Panc1 (cell line): ENCODE measurements at regions not wholly inside any gene's neighbourhood (a gene's known extent, or its start where the extent isn't known, plus 50 kb on each side); places are given as distances from the start of the nearest gene placed in this dataset.

ENCODE experiments used
- ATAC-seq: fragments of 200-7000 bp; cut with Tn5 transposase; 2 replicates; pipeline ENCODE4 v1.9.1; 2020; ENCODE audit warnings: mild to moderate bottlenecking, moderate library complexity
- BruUV-seq: library from RNA; stranded (reverse); fragments of 400-500 nt; replicated peaks from 2 replicates; lab custom pipeline; 2021; lab: Mats Ljungman, UMichigan
- CTCF ChIA-PET: fragments of 300-600 bp; sonication (Branson Sonifier 250); formaldehyde crosslinking; loops from one replicate; lab custom pipeline; 2022; ENCODE audit warnings: antibody characterized with exemption; lab: Charles Lee
- POLR2A ChIA-PET: fragments of 300-600 bp; sonication (Branson Sonifier 250); formaldehyde crosslinking; loops from one replicate; lab custom pipeline; 2022; ENCODE audit warnings: antibody characterized with exemption; lab: Charles Lee
- DNase-seq: peaks from one replicate; pipeline ENCODE4 v3.0.0-alpha.2; 2010; ENCODE audit warnings: low read depth, low spot score
- H3K27ac ChIP-seq: 2 replicates; pipeline ENCODE4 v1.5.1; 2011; ENCODE audit warnings: mild to moderate bottlenecking, low read length, inconsistent platforms
- H3K27me3 ChIP-seq: fragments of 200-500 bp; sonication (Bioruptor generic); 2 replicates; pipeline ENCODE4 v1.6.0; 2014; ENCODE audit warnings: low read length, inconsistent platforms; ENCODE audit not compliant: control insufficient read depth, insufficient read depth
- H3K36me3 ChIP-seq: fragments of 200-500 bp; sonication (Bioruptor generic); 2 replicates; pipeline ENCODE4 v1.5.1; 2014; ENCODE audit warnings: inconsistent platforms, mild to moderate bottlenecking, low read length, moderate library complexity; ENCODE audit not compliant: control insufficient read depth, insufficient read depth
- H3K4me1 ChIP-seq: 2 replicates; pipeline ENCODE4 v1.5.1; 2011; ENCODE audit warnings: inconsistent platforms, mild to moderate bottlenecking, low read length, moderate library complexity; ENCODE audit not compliant: control insufficient read depth, insufficient read depth
- H3K4me3 ChIP-seq, 2 experiments: 2 replicates each; pipeline ENCODE4 v1.5.1; 2011 to 2012; ENCODE audit warnings: low read depth in 2 of 2, low read length in 2 of 2, mild to moderate bottlenecking in 2 of 2, inconsistent platforms in 1 of 2, moderate library complexity in 1 of 2
- H3K9me3 ChIP-seq: fragments of 200-500 bp; sonication (Bioruptor generic); 2 replicates; pipeline ENCODE4 v1.5.1; 2014; ENCODE audit warnings: low read depth, mild to moderate bottlenecking, inconsistent platforms, low read length, moderate library complexity; ENCODE audit not compliant: control insufficient read depth, insufficient read depth
- CTCF ChIP-seq: fragments of 450-650 bp; IDR thresholded peaks from 2 replicates; pipeline ENCODE4 v1.5.1; 2017; ENCODE audit warnings: mild to moderate bottlenecking
- POLR2AphosphoS5 ChIP-seq: IDR thresholded peaks from 2 replicates; pipeline ENCODE4 v1.6.1; 2012; ENCODE audit warnings: mild to moderate bottlenecking, low read depth, low read length, moderate library complexity
- SIN3A ChIP-seq: IDR thresholded peaks from 2 replicates; pipeline ENCODE4 v1.6.1; 2012; ENCODE audit warnings: low read depth, mild to moderate bottlenecking, low read length, moderate library complexity, borderline replicate concordance; ENCODE audit not compliant: insufficient read depth
- TCF7L2 ChIP-seq: IDR thresholded peaks from 2 replicates; pipeline ENCODE4 v1.6.1; 2011; ENCODE audit warnings: mild to moderate bottlenecking, low read depth, low read length, inconsistent platforms
- in situ Hi-C: cut with HindIII; loops from 2 replicates; pipeline ENCODE4 v1.10.0; 2016; ENCODE audit warnings: low sequenced_read_pairs, low pct_unique_long_range_greater_than_20kb
- intact Hi-C: fragments of 100-400 bp; cut with micrococcal nuclease; formaldehyde crosslinking; loops from one replicate; pipeline ENCODE4 v1.10.0; 2022; ENCODE audit not compliant: unreplicated experiment
- TF ChIP-seq, protein P1 (sequence below), 2 experiments: IDR thresholded peaks; 2 replicates each; pipeline ENCODE4 v1.6.1; 2011 to 2012; ENCODE audit warnings: low read depth in 2 of 2, control low read depth in 1 of 2, low read length in 1 of 2, mild to moderate bottlenecking in 1 of 2, moderate library complexity in 1 of 2; ENCODE audit not compliant: insufficient read depth in 1 of 2

- ChIA-PET POLR2A (no interaction called here), CTCF (no interaction called here)
- no peak for TF ChIP-seq TCF7L2
- no peak for TF ChIP-seq CTCF
- TF ChIP-seq POLR2AphosphoS5: no peak
- TF ChIP-seq SIN3A: no peak
- TF ChIP-seq, protein P1, sequence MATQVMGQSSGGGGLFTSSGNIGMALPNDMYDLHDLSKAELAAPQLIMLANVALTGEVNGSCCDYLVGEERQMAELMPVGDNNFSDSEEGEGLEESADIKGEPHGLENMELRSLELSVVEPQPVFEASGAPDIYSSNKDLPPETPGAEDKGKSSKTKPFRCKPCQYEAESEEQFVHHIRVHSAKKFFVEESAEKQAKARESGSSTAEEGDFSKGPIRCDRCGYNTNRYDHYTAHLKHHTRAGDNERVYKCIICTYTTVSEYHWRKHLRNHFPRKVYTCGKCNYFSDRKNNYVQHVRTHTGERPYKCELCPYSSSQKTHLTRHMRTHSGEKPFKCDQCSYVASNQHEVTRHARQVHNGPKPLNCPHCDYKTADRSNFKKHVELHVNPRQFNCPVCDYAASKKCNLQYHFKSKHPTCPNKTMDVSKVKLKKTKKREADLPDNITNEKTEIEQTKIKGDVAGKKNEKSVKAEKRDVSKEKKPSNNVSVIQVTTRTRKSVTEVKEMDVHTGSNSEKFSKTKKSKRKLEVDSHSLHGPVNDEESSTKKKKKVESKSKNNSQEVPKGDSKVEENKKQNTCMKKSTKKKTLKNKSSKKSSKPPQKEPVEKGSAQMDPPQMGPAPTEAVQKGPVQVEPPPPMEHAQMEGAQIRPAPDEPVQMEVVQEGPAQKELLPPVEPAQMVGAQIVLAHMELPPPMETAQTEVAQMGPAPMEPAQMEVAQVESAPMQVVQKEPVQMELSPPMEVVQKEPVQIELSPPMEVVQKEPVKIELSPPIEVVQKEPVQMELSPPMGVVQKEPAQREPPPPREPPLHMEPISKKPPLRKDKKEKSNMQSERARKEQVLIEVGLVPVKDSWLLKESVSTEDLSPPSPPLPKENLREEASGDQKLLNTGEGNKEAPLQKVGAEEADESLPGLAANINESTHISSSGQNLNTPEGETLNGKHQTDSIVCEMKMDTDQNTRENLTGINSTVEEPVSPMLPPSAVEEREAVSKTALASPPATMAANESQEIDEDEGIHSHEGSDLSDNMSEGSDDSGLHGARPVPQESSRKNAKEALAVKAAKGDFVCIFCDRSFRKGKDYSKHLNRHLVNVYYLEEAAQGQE (IDR thresholded peaks at IDR 0.05; ENCODE audit: insufficient read depth in 1 of 2, low read depth in 2 of 2, low read length in 1 of 2): no peak
- no peak for DNase-seq
- no peak overlapping the region for H3K27ac ChIP-seq
- ATAC-seq: no peak
- no peaks in the 10 kb centered on the region for H3K9me3 ChIP-seq
- in situ Hi-C loops: no loop called here
- intact Hi-C loops: no loop called here
- no TSS peak for BruUV-seq
- no peaks in the 10 kb centered on the region for H3K4me1 ChIP-seq
- H3K27me3 ChIP-seq: peaks cover 5% of the 10 kb centered on the region
- H3K4me3 ChIP-seq: no peak overlapping the region
- no peaks in the 10 kb centered on the region for H3K36me3 ChIP-seq
Measured at GRCh38 chr9:113678119-113678858, 197.8 kb upstream of the ZNF618 start.

DNA sequence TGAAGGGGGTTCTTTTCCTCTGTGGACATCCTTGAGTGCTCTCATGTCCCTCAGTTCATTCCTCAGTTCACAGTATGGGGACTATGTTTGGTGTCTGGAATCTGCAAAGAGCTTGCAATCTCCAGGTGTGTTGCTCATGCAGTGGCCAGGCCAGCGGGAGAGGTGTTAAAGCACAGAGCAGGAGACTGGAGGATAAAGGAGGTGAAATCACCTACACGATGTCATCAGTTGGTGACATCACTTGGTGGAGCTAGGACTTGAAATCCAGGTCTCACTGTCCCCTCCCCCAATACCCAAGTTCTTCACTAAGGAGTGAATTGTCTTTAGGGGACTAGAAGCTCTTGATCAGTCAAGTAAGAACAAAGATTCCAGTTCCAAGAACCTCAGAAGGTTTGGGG lies 197.3 kb upstream of the ZNF618 start:
- no peak for ATAC-seq
- in situ Hi-C loops (no loop called here), intact Hi-C loops (no loop called here)
- Histone ChIP-seq H3K36me3 (no peaks in the 10 kb centered on the region), H3K27me3 (peaks cover 5% of the 10 kb centered on the region), H3K4me3 (no peak overlapping the region), H3K4me1 (no peaks in the 10 kb centered on the region), H3K9me3 (no peaks in the 10 kb centered on the region), H3K27ac (no peak overlapping the region)
- no peak for DNase-seq
- no TSS peak for BruUV-seq
- POLR2A ChIA-PET: no interaction called here
- CTCF ChIA-PET: no interaction called here
- TF ChIP-seq TCF7L2: no peak

DNA sequence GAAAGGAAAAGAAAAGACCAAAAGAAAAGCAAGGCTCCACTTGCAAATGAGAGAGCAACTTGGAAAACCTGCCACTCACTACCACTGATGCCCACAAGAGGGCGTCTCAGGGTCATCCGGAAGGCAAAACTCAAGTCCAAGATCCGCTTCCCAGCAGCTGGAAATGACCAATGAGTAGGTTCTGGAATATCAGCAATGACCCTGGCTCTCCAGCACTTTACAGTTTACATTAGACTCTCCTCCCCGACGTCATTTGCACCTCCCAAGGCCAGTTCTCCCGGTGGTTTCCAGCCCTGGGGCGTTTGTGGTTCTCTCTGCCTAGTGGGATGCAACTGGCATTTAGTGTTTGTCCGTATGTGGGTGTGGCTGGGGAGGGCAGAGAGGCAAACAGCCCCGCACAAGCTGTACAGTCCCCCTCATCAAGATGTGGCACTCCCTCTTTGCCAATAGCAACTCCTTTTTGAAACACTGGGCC lies 193.8 kb upstream of the ZNF618 start:
- POLR2A ChIA-PET: no interaction called here
- intact Hi-C loops: loop anchor here (10.0 kb wide), 1 partner anchor 192 kb away; the partner anchor contains the start of gene ZNF618

More for the DNA sequence above, 193.8 kb upstream of the ZNF618 start:
- no TSS peak for BruUV-seq
- CTCF ChIA-PET: interaction anchor here (0.5 kb wide), 1 partner anchor 195 kb away, joined by 3 read pairs; no protein-coding TSS in a partner anchor
- TF ChIP-seq POLR2AphosphoS5 (no peak), CTCF (peak; percentile 87), SIN3A (no peak), TCF7L2 (no peak)
- TF ChIP-seq, protein P1 (IDR thresholded peaks at IDR 0.05; ENCODE audit: insufficient read depth in 1 of 2, low read depth in 2 of 2, low read length in 1 of 2): no peak
- in situ Hi-C loops: no loop called here
- Histone ChIP-seq H3K4me3 (peak overlapping the region in 1 of 2 experiments; percentile 16; a peak in 1 of 4 replicates), H3K4me1 (no peaks in the 10 kb centered on the region), H3K36me3 (no peaks in the 10 kb centered on the region), H3K27me3 (peaks cover 4% of the 10 kb centered on the region), H3K9me3 (no peaks in the 10 kb centered on the region), H3K27ac (no peak overlapping the region)
- peak; percentile 67 for DNase-seq
- peak; percentile 76 for ATAC-seq
